ENCODE measurements at regions not wholly inside any gene's neighbourhood (a gene's known extent, or its start where the extent isn't known, plus 50 kb on each side); places are given as distances from the start of the nearest gene placed in this dataset.

DNA sequence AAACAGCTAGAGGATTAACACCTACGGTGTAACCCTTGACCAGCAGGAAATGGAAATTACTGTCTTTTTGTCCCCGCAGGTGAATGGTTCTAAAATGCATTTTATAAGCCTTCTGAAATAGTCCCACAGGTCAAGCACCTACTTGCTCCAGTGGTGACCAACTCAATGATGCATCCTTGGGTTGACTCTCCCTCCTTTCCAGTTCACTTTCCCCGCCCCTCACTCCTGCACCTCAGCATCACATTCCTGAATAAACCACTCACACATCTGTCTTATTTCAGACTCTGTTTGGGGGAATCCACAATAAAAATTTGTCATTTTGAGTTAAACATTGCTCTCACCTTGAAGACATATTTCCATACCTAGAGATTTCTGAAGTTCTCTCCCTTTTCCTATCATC is 446.0 kb upstream of the TNP1 start:
- H3K36me3 Mint-ChIP-seq: no peaks in the 10 kb centered on the region
- ChIA-PET CTCF (no interaction called here), POLR2A (no interaction called here)
- H3K4me3 Mint-ChIP-seq: no peak overlapping the region
- no peaks in the 10 kb centered on the region for H3K9me3 Mint-ChIP-seq
- intact Hi-C loops (cut with micrococcal nuclease): no loop called here
- H3K4me1 Mint-ChIP-seq (ENCODE audit: low read depth): no peaks in the 10 kb centered on the region
- no peaks in the 10 kb centered on the region for H3K27me3 Mint-ChIP-seq
- H3K27ac Mint-ChIP-seq: no peak overlapping the region
- no peak for DNase-seq

DNA sequence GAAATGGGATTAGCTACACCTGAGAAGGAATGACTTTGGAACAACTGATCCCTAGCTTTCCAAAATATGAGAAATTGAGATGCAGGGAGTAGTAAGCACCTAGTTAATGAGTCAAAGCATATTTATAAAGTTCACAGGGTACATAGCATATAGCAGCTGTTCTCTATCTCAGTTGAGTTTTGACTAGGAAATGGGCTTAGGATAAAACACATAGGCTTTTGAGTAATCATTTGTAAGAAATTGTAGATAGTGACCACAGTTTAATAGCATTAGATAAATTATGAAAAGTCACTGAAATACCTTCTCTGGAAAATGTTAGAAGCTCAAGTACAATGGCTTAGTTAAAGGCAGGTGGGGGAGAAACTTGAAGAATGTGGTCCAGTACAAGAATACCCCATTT is 444.7 kb upstream of the TNP1 start:
- no peak for DNase-seq
- POLR2A ChIA-PET: no interaction called here
- H3K27me3 Mint-ChIP-seq: no peaks in the 10 kb centered on the region
- H3K4me3 Mint-ChIP-seq: no peak overlapping the region
- H3K4me1 Mint-ChIP-seq (ENCODE audit: low read depth): no peaks in the 10 kb centered on the region
- H3K36me3 Mint-ChIP-seq: no peaks in the 10 kb centered on the region
- no peaks in the 10 kb centered on the region for H3K9me3 Mint-ChIP-seq
- CTCF ChIA-PET: no interaction called here
- intact Hi-C loops (cut with micrococcal nuclease): no loop called here
- no peak overlapping the region for H3K27ac Mint-ChIP-seq

DNA sequence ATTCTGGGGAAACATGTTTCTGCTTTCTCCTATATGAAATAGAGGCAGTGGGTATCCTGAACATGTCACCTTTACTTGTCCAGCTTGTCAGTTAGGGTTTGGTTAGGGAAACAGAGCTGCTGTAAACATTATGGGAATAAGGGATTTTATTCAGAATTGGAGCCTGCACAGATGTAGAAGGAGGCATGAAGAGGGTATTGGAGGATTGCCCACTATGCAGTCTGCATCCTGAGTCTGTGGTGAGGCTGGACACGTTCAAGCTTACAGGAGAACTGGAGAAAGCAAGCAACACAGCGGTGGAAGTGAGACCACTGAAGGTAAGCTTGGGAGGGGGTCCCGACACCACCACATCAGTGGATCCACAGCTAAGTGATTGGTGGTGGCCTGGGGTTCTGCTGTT is 443.0 kb upstream of the TNP1 start:
- Mint-ChIP-seq H3K36me3 (no peaks in the 10 kb centered on the region), H3K9me3 (no peaks in the 10 kb centered on the region), H3K27me3 (no peaks in the 10 kb centered on the region), H3K4me1 (ENCODE audit: low read depth) (no peaks in the 10 kb centered on the region), H3K4me3 (no peak overlapping the region), H3K27ac (no peak overlapping the region)
- intact Hi-C loops (cut with micrococcal nuclease): no loop called here
- DNase-seq: no peak
- CTCF ChIA-PET: no interaction called here
- POLR2A ChIA-PET: no interaction called here

DNA sequence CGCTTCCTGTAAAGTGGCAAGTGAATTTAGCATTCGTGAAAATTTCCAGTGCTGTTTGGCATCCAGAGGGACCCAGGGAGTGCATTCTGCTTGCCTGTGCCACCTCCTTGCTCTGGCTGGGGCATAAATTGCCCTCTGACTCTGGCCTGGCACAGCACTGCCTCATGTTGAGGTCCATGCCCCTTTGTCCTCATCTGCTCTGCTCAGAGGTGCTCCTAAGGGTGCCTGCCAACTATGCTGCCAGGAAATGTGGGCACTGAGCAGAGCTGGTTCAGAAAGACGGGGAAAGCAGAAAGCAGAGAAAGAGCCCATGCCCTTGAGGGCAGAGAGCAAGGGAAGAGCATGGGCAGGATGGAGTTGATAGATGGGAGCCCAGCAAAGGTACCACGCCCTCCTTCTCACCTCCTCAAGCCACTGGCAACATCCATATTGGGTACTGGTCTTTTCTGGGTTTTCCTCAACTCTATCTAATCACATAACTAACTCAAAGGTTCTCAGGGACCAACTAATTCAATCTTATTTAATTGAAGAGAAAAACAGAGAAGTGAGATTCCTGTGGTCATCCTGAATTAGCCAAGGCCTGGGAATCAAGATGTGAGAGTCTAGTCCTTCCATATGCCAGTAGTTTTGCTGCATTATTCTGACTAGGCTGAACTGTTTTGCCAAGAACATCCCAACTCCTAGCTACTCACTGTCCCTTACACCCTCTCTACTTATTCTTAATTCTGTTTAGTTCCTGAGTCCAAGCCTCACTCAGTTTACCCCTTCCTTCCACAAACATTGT is 441.5 kb upstream of the TNP1 start:
- intact Hi-C loops (cut with micrococcal nuclease): no loop called here
- POLR2A ChIA-PET: no interaction called here
- CTCF ChIA-PET: no interaction called here
- no peak overlapping the region for H3K4me3 Mint-ChIP-seq
- peaks cover 2% of the 10 kb centered on the region for H3K36me3 Mint-ChIP-seq
- DNase-seq: no peak
- H3K27ac Mint-ChIP-seq: no peak overlapping the region
- peaks cover 6% of the 10 kb centered on the region for H3K9me3 Mint-ChIP-seq
- H3K27me3 Mint-ChIP-seq: no peaks in the 10 kb centered on the region
- no peaks in the 10 kb centered on the region for H3K4me1 Mint-ChIP-seq (ENCODE audit: low read depth)

DNA sequence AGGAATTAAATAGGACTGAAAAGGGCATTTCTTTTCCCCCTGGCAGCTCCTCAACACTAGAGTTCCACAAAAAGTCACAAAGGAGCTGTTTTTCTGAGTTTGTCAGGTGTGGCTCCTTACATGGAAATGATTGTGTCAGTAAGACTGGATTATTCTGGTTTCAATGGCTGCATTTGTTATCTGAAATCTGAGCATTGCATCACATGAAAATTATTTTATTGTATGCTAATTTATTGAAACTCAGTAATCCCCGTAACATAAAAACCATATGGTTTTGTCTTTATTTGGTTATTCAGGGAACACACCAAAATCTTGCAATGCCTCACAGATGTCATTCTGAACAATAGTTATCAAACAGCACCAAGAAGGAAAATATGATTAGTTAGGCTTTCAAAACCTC is 439.7 kb upstream of the TNP1 start:
- Mint-ChIP-seq H3K9me3 (peaks cover 6% of the 10 kb centered on the region), H3K27me3 (no peaks in the 10 kb centered on the region), H3K27ac (no peak overlapping the region), H3K4me1 (ENCODE audit: low read depth) (no peaks in the 10 kb centered on the region), H3K4me3 (no peak overlapping the region), H3K36me3 (peaks cover 2% of the 10 kb centered on the region)
- CTCF ChIA-PET: no interaction called here
- DNase-seq: no peak
- POLR2A ChIA-PET: no interaction called here
- intact Hi-C loops (cut with micrococcal nuclease): no loop called here

DNA sequence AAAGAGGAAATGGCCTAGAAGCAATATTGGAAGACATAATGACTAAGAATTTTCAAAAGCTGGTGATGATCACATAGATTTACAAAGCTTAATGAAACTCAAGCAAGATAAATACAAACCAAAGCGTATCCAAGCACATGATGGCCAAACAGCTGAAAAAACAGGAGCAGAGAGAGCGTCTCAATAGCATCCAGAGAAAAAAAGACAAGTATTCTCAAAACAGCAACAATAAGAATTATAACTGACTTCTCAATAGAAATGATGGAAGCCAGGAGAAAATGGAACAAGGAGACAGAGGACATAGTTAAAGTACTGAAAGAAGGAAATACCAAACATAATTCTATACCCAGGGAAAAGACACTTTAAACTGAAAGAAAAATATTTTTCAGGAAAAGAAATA is 437.2 kb upstream of the TNP1 start:
- no peaks in the 10 kb centered on the region for H3K4me1 Mint-ChIP-seq (ENCODE audit: low read depth)
- intact Hi-C loops (cut with micrococcal nuclease): no loop called here
- H3K4me3 Mint-ChIP-seq: no peak overlapping the region
- DNase-seq: no peak
- ChIA-PET CTCF (no interaction called here), POLR2A (no interaction called here)
- no peak overlapping the region for H3K27ac Mint-ChIP-seq
- H3K9me3 Mint-ChIP-seq: peaks cover 6% of the 10 kb centered on the region
- H3K27me3 Mint-ChIP-seq: no peaks in the 10 kb centered on the region
- peaks cover 2% of the 10 kb centered on the region for H3K36me3 Mint-ChIP-seq

DNA sequence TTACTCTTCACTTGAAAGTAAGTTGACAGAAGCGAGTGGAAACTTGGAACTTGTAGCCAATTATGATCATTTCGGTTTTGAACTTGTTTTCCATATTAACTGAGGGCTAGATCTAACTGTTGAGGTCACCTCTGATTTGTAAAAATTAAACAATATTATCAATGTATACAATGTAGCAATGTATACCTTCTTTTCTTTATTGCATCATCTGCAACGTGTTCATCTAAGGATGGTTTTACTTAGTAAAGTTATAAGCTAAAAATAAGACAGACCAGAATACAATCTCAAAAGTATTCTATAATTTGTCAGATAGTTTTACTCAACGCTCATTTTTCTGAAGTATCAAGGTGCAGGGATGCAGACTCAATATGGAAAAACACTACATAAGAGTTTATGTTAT is 435.0 kb upstream of the TNP1 start:
- no peak for DNase-seq
- peaks cover 6% of the 10 kb centered on the region for H3K9me3 Mint-ChIP-seq
- intact Hi-C loops (cut with micrococcal nuclease): no loop called here
- H3K27me3 Mint-ChIP-seq: no peaks in the 10 kb centered on the region
- ChIA-PET POLR2A (no interaction called here), CTCF (no interaction called here)
- no peaks in the 10 kb centered on the region for H3K4me1 Mint-ChIP-seq (ENCODE audit: low read depth)
- peaks cover 2% of the 10 kb centered on the region for H3K36me3 Mint-ChIP-seq
- H3K4me3 Mint-ChIP-seq: no peak overlapping the region
- no peak overlapping the region for H3K27ac Mint-ChIP-seq

DNA sequence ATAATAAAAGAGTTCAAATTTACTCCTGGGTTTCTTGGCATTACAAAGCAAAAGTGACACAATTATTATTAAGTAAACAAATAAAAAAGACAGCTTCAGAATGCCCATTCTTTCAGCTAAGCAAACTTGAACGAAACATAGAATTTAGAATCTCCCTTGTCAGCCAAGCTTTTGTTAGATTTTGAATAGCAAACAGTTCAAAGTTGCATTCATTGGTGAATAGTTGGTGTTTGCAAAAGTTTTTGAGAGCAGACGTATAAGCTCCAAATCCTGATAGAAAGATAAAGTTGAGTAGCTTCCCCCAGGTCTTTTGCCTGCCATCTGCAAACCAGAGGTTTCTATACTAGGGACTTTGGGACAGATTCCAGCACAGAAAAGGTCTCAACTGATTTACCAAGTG is 434.3 kb upstream of the TNP1 start:
- POLR2A ChIA-PET: no interaction called here
- peaks cover 2% of the 10 kb centered on the region for H3K36me3 Mint-ChIP-seq
- H3K4me1 Mint-ChIP-seq (ENCODE audit: low read depth): no peaks in the 10 kb centered on the region
- intact Hi-C loops (cut with micrococcal nuclease): no loop called here
- no peaks in the 10 kb centered on the region for H3K27me3 Mint-ChIP-seq
- no peak overlapping the region for H3K4me3 Mint-ChIP-seq
- no peak for DNase-seq
- CTCF ChIA-PET: no interaction called here
- no peak overlapping the region for H3K27ac Mint-ChIP-seq
- peaks cover 6% of the 10 kb centered on the region for H3K9me3 Mint-ChIP-seq

DNA sequence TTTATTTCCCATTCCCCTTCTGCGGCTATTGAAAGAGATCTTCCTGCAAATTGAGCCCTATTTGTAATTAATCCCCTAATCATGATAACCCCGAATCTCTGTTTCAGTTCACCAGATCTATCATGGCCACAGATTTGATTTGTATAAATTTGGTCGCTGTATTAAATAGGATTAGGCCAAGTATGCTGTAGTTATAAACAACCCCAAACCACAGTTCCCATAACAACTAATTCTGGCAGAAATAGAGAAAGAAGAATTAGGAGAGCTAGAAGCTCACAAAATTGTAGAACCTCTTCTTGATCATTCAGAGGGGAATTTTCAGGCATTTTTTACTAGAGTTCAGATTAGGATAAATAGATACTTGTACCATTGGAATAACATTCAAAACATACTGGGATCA is 433.7 kb upstream of the TNP1 start:
- CTCF ChIA-PET: no interaction called here
- no peak overlapping the region for H3K4me3 Mint-ChIP-seq
- peaks cover 6% of the 10 kb centered on the region for H3K9me3 Mint-ChIP-seq
- H3K27me3 Mint-ChIP-seq: no peaks in the 10 kb centered on the region
- no peaks in the 10 kb centered on the region for H3K4me1 Mint-ChIP-seq (ENCODE audit: low read depth)
- H3K27ac Mint-ChIP-seq: no peak overlapping the region
- POLR2A ChIA-PET: no interaction called here
- intact Hi-C loops (cut with micrococcal nuclease): no loop called here
- peaks cover 2% of the 10 kb centered on the region for H3K36me3 Mint-ChIP-seq
- DNase-seq: no peak

DNA sequence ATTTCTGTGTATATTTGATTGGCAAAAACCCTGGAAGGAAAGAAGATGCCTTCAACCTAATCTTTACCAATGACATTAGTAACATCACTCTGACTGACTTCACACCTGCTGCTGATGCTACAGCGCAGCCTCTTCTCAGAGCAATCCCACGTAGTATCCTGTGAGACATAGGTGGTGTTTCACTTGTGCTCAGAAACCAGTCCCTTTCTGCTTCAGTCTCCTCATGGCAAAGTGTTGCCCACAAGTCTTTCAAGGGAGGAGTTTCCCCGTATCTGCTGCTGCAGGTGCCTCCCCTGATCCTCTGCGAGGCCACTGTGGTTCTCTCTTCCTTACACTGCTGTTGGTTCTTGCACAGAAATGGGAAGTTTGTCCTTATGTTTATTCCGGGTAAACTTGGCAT is 433.2 kb upstream of the TNP1 start:
- ChIA-PET CTCF (no interaction called here), POLR2A (no interaction called here)
- H3K4me3 Mint-ChIP-seq: no peak overlapping the region
- no peaks in the 10 kb centered on the region for H3K27me3 Mint-ChIP-seq
- intact Hi-C loops (cut with micrococcal nuclease): no loop called here
- peaks cover 6% of the 10 kb centered on the region for H3K9me3 Mint-ChIP-seq
- DNase-seq: no peak
- peaks cover 2% of the 10 kb centered on the region for H3K36me3 Mint-ChIP-seq
- no peak overlapping the region for H3K27ac Mint-ChIP-seq
- no peaks in the 10 kb centered on the region for H3K4me1 Mint-ChIP-seq (ENCODE audit: low read depth)

DNA sequence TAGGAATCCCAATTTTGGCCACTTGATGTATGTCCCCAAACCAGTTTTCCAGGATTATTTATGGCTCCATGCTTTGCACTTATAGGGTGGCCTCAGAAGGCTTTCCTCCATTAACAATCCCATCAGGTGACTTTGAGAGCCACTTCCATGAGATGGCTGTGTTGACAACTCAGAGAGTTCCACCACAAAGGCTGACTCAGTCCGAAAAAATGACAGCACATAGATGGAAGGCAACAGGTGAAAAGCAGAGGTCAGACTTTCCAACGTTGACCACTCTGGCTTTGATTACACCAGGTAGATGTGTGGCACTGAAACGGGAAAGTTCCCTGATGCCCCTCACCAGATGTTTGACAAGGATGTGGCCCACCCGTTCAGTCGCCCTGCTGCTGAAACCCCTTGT is 431.4 kb upstream of the TNP1 start:
- Mint-ChIP-seq H3K36me3 (no peaks in the 10 kb centered on the region), H3K9me3 (no peaks in the 10 kb centered on the region), H3K4me3 (no peak overlapping the region), H3K4me1 (ENCODE audit: low read depth) (no peaks in the 10 kb centered on the region), H3K27me3 (no peaks in the 10 kb centered on the region), H3K27ac (no peak overlapping the region)
- CTCF ChIA-PET: no interaction called here
- no peak for DNase-seq
- POLR2A ChIA-PET: no interaction called here
- intact Hi-C loops (cut with micrococcal nuclease): no loop called here

DNA sequence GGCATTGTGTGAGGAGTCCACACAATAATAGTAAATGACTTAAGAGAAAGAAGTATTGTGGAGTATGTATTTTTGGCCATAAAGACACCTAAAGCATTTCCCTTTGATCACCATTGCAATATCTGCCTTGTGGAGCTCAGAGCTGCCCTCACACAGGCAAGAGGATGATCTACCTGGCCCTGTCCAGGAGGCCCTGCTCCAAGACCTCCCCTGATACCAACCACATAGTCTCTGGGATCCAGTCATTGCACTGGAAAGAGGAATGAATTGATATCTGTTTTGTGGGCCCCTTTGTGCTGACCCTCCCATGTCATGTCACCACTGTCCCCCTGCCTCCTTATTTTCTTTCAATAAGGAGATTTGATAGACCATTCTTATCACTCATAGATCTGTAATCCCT is 430.6 kb upstream of the TNP1 start:
- POLR2A ChIA-PET: no interaction called here
- no peak overlapping the region for H3K27ac Mint-ChIP-seq

DNA sequence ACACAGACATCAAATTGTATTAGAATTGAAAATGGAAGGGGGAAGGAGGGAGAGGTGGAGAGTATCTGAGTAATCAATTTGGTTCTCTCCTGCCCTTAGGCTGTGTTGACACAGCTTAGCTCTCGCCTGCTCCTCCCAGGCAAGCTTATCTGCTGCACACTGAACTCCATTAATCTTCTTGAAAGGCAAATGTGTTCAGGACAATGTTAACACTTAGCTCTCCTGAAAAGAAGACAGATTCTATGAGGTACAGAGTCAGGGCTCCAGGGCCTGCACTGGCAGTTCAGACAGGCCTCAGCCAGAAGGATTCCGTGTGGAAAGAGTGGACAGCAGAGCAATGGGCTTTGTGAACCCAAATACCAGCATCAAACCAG is 430.0 kb upstream of the TNP1 start:
- no peak for DNase-seq
- Mint-ChIP-seq H3K4me1 (ENCODE audit: low read depth) (no peaks in the 10 kb centered on the region), H3K9me3 (no peaks in the 10 kb centered on the region), H3K27ac (no peak overlapping the region), H3K27me3 (no peaks in the 10 kb centered on the region), H3K4me3 (no peak overlapping the region), H3K36me3 (no peaks in the 10 kb centered on the region)
- ChIA-PET POLR2A (no interaction called here), CTCF (no interaction called here)
- intact Hi-C loops (cut with micrococcal nuclease): no loop called here

More for the DNA sequence above, 430.6 kb upstream of the TNP1 start:
- Mint-ChIP-seq H3K27me3 (no peaks in the 10 kb centered on the region), H3K9me3 (no peaks in the 10 kb centered on the region), H3K36me3 (no peaks in the 10 kb centered on the region), H3K4me3 (no peak overlapping the region), H3K4me1 (ENCODE audit: low read depth) (no peaks in the 10 kb centered on the region)
- CTCF ChIA-PET: no interaction called here
- intact Hi-C loops (cut with micrococcal nuclease): no loop called here
- DNase-seq: no peak

All from activated CD4-positive, alpha-beta memory T cell treated with anti-CD3 and anti-CD28 coated beads for 36 hours (primary cell).